ENCODE measurements at regions not wholly inside any gene's neighbourhood (a gene's known extent, or its start where the extent isn't known, plus 50 kb on each side); places are given as distances from the start of the nearest gene placed in this dataset.

DNA sequence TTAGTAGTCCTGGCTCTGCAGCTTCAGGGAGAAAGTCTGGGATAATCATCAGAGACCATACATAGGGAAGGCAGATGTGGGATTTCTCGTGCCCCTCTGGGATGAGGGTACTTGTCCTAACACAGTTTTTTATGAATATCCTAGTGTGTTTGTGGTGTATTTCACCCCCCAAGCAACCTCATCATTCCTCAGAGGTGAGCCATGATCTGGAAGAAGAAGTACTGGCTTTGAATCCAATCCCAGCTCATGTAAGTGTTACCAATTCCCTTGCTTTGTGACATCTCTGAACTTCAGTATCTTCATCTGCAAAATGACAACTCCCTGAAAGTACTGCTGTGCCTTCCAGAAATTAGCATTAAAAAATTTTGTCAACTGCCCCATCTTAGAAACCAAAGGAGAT, 347.5 kb upstream of the ZMIZ1 start:
- Histone ChIP-seq H3K4me3 (ENCODE audit: low read depth, low read length, poor library complexity, severe bottlenecking) (no peak overlapping the region), H3K9ac (ENCODE audit: low read length) (no peak overlapping the region), H3K9me2 (ENCODE audit: low read depth, low read length) (no peaks in the 10 kb centered on the region), H3K4me2 (ENCODE audit: low read length) (no peak overlapping the region), H4K20me1 (ENCODE audit: insufficient read depth, low read length) (no peaks in the 10 kb centered on the region), H3K9me3 (ENCODE audit: low read length) (no peaks in the 10 kb centered on the region), H3K27me3 (ENCODE audit: insufficient read depth, low read length) (no peaks in the 10 kb centered on the region), H3K4me1 (ENCODE audit: insufficient read depth, low read length, severe bottlenecking) (no peaks in the 10 kb centered on the region), H3K79me2 (ENCODE audit: insufficient read depth, low read length) (no peaks in the 10 kb centered on the region), H2AFZ (ENCODE audit: low read length) (no peak overlapping the region), H3F3A (ENCODE audit: insufficient read depth, low read length) (no peaks in the 10 kb centered on the region), H3K36me3 (ENCODE audit: insufficient read depth, low read length) (no peaks in the 10 kb centered on the region), H3K27ac (ENCODE audit: low read depth, low read length, poor library complexity, severe bottlenecking) (no peak overlapping the region)
- TF ChIP-seq EZH2 (IDR thresholded peaks at IDR 0.05; ENCODE audit: borderline replicate concordance, low read length), result no peak
- TF ChIP-seq, protein P1, sequence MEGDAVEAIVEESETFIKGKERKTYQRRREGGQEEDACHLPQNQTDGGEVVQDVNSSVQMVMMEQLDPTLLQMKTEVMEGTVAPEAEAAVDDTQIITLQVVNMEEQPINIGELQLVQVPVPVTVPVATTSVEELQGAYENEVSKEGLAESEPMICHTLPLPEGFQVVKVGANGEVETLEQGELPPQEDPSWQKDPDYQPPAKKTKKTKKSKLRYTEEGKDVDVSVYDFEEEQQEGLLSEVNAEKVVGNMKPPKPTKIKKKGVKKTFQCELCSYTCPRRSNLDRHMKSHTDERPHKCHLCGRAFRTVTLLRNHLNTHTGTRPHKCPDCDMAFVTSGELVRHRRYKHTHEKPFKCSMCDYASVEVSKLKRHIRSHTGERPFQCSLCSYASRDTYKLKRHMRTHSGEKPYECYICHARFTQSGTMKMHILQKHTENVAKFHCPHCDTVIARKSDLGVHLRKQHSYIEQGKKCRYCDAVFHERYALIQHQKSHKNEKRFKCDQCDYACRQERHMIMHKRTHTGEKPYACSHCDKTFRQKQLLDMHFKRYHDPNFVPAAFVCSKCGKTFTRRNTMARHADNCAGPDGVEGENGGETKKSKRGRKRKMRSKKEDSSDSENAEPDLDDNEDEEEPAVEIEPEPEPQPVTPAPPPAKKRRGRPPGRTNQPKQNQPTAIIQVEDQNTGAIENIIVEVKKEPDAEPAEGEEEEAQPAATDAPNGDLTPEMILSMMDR (IDR thresholded peaks at IDR 0.05; ENCODE audit: low read length), result no peak

GRCh38 chr10:78724846-78725245, 343.9 kb upstream of the ZMIZ1 start:
- Histone ChIP-seq H3K9me2 (ENCODE audit: low read depth, low read length) (no peaks in the 10 kb centered on the region), H3K9me3 (ENCODE audit: low read length) (no peaks in the 10 kb centered on the region), H3K4me2 (ENCODE audit: low read length) (no peak overlapping the region), H3K79me2 (ENCODE audit: insufficient read depth, low read length) (no peaks in the 10 kb centered on the region), H3K4me3 (ENCODE audit: low read depth, low read length, poor library complexity, severe bottlenecking) (no peak overlapping the region), H3K9ac (ENCODE audit: low read length) (no peak overlapping the region), H4K20me1 (ENCODE audit: insufficient read depth, low read length) (no peaks in the 10 kb centered on the region), H3K36me3 (ENCODE audit: insufficient read depth, low read length) (no peaks in the 10 kb centered on the region), H3F3A (ENCODE audit: insufficient read depth, low read length) (no peaks in the 10 kb centered on the region), H3K27ac (ENCODE audit: low read depth, low read length, poor library complexity, severe bottlenecking) (no peak overlapping the region), H3K27me3 (ENCODE audit: insufficient read depth, low read length) (no peaks in the 10 kb centered on the region), H3K4me1 (ENCODE audit: insufficient read depth, low read length, severe bottlenecking) (no peaks in the 10 kb centered on the region), H2AFZ (ENCODE audit: low read length) (no peak overlapping the region)
- TF ChIP-seq, protein P1 (IDR thresholded peaks at IDR 0.05; ENCODE audit: low read length), result no peak
- no peak for TF ChIP-seq EZH2 (IDR thresholded peaks at IDR 0.05; ENCODE audit: borderline replicate concordance, low read length)

DNA sequence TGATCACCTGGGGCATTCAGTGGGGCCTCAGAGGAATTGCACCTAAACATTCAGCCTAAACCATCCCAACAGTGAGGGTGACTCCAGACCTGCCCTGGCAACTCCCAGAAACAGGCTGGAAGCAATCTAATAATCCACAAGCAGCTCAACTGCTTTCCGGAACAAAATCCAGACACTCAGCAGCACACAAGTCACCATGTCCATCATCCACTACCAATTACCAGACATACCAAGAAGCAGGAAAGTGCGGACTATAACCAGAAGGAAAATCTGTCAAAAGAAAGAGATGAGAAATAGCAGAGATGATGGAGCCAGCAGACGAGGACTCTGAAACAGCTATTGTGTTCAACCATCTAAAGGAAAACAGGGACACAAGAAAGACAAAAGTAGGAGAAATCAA, 342.6 kb upstream of the ZMIZ1 start:
- Histone ChIP-seq H3K27ac (ENCODE audit: low read depth, low read length, poor library complexity, severe bottlenecking) (no peak overlapping the region), H3K9me2 (ENCODE audit: low read depth, low read length) (no peaks in the 10 kb centered on the region), H3K36me3 (ENCODE audit: insufficient read depth, low read length) (no peaks in the 10 kb centered on the region), H3K4me1 (ENCODE audit: insufficient read depth, low read length, severe bottlenecking) (no peaks in the 10 kb centered on the region), H3K4me3 (ENCODE audit: low read depth, low read length, poor library complexity, severe bottlenecking) (no peak overlapping the region), H3K4me2 (ENCODE audit: low read length) (no peak overlapping the region), H3K27me3 (ENCODE audit: insufficient read depth, low read length) (no peaks in the 10 kb centered on the region), H2AFZ (ENCODE audit: low read length) (no peak overlapping the region), H3K9ac (ENCODE audit: low read length) (no peak overlapping the region), H3K9me3 (ENCODE audit: low read length) (no peaks in the 10 kb centered on the region), H3K79me2 (ENCODE audit: insufficient read depth, low read length) (no peaks in the 10 kb centered on the region), H3F3A (ENCODE audit: insufficient read depth, low read length) (no peaks in the 10 kb centered on the region), H4K20me1 (ENCODE audit: insufficient read depth, low read length) (no peaks in the 10 kb centered on the region)
- TF ChIP-seq, protein P1 (IDR thresholded peaks at IDR 0.05; ENCODE audit: low read length), result no peak
- TF ChIP-seq EZH2 (IDR thresholded peaks at IDR 0.05; ENCODE audit: borderline replicate concordance, low read length), result no peak
